Liver (tissue), 3 donors: ENCODE measurements at regions not wholly inside any gene's neighbourhood (a gene's known extent, or its start where the extent isn't known, plus 50 kb on each side); places are given as distances from the start of the nearest gene placed in this dataset.

ENCODE experiments used
- MAX ChIP-seq: IDR thresholded peaks from 2 replicates; pipeline ENCODE4 v1.6.1; 2016; ENCODE audit warnings: antibody characterized with exemption
- RAD21 ChIP-seq, 2 donors: IDR thresholded peaks; 2 replicates each; pipeline ENCODE4 v1.6.1; 2016; ENCODE audit warnings: antibody characterized with exemption in 2 of 2, mild to moderate bottlenecking in 2 of 2
- RXRA ChIP-seq, 2 donors: IDR thresholded peaks; 2 replicates each; pipeline ENCODE4 v1.6.1; 2017 to 2018; ENCODE audit warnings: antibody characterized with exemption in 2 of 2, mild to moderate bottlenecking in 1 of 2
- TF ChIP-seq, protein P1 (sequence below): fragments of 150-350 bp; IDR thresholded peaks from 2 replicates; pipeline ENCODE4 v1.5.1; 2017; ENCODE audit warnings: improper control_type of control experiment, low read depth, low read length; ENCODE audit not compliant: missing input control
- donor health status: healthy.
- donor health status: healthy.

DNA sequence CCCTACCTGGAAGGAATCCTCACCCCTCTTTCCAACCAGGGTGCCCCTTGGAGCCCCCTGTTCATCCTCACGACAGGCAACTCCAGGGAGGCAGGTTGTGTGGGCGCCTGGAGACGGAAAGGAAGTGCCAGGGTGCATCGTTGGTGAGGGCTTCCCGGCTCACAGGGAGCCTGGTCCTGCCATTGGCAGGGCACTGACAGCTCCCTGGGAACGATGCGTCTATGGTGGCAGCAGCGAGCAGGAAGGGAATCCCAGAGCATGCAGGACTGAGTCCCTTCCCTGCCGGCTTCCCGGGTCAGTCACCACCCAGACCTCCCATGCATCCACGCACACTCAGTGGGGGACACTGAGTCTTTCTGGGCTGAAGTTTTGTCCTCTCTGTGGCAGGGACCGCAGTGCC lies 117.6 kb downstream of the INHBB start:
- TF ChIP-seq RXRA (IDR thresholded peaks at IDR 0.05) (no peak), RAD21 (IDR thresholded peaks at IDR 0.05) (no peak), MAX (no peak)
- TF ChIP-seq, protein P1, sequence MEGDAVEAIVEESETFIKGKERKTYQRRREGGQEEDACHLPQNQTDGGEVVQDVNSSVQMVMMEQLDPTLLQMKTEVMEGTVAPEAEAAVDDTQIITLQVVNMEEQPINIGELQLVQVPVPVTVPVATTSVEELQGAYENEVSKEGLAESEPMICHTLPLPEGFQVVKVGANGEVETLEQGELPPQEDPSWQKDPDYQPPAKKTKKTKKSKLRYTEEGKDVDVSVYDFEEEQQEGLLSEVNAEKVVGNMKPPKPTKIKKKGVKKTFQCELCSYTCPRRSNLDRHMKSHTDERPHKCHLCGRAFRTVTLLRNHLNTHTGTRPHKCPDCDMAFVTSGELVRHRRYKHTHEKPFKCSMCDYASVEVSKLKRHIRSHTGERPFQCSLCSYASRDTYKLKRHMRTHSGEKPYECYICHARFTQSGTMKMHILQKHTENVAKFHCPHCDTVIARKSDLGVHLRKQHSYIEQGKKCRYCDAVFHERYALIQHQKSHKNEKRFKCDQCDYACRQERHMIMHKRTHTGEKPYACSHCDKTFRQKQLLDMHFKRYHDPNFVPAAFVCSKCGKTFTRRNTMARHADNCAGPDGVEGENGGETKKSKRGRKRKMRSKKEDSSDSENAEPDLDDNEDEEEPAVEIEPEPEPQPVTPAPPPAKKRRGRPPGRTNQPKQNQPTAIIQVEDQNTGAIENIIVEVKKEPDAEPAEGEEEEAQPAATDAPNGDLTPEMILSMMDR, result no peak
